ENCODE measurements at regions not wholly inside any gene's neighbourhood (a gene's known extent, or its start where the extent isn't known, plus 50 kb on each side); places are given as distances from the start of the nearest gene placed in this dataset.

DNA sequence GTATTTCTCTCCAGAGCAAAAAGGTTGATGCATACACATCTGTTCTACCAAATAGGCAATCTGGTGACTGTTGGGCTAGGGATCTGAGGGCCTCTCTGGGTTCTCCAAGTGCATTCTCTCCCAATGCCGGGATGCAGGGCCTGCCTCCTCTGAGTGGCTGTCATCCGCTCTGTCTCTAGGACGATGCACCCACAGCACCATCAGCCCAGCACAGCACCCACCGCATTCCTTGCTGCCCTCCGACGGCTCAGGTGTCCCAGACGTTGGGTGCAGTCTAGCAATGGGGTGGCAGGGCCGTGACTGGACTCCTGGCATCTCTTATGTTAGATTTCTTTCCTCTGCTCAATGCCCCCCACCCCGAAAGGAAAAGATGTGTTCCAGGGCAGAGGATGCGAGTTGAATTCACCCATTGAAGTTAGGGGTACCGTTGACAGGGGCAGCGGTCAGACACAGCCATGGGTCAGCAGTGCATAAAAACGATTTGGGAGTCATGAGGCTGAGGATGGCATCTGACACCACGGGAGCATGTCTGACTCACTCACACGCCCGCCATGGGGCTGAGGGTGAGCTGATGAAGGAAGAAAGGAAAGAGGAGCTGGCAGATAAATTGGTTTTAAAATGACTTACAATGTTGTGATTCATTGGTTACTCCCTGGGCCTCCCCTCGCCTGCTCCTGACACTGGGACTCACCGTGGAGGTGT lies 93.2 kb upstream of the C14orf180 start:
- TF ChIP-seq, protein P1, sequence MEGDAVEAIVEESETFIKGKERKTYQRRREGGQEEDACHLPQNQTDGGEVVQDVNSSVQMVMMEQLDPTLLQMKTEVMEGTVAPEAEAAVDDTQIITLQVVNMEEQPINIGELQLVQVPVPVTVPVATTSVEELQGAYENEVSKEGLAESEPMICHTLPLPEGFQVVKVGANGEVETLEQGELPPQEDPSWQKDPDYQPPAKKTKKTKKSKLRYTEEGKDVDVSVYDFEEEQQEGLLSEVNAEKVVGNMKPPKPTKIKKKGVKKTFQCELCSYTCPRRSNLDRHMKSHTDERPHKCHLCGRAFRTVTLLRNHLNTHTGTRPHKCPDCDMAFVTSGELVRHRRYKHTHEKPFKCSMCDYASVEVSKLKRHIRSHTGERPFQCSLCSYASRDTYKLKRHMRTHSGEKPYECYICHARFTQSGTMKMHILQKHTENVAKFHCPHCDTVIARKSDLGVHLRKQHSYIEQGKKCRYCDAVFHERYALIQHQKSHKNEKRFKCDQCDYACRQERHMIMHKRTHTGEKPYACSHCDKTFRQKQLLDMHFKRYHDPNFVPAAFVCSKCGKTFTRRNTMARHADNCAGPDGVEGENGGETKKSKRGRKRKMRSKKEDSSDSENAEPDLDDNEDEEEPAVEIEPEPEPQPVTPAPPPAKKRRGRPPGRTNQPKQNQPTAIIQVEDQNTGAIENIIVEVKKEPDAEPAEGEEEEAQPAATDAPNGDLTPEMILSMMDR (IDR thresholded peaks at IDR 0.05), result no peak
- no peak for TF ChIP-seq POLR2A (IDR thresholded peaks at IDR 0.05)
- no peak for TF ChIP-seq POLR2AphosphoS5 (IDR thresholded peaks at IDR 0.05)
